ENCODE measurements at regions not wholly inside any gene's neighbourhood (a gene's known extent, or its start where the extent isn't known, plus 50 kb on each side); places are given as distances from the start of the nearest gene placed in this dataset.
A peak's percentile ranks its signal among the peaks of the same experiment; 100 is the strongest.

DNA sequence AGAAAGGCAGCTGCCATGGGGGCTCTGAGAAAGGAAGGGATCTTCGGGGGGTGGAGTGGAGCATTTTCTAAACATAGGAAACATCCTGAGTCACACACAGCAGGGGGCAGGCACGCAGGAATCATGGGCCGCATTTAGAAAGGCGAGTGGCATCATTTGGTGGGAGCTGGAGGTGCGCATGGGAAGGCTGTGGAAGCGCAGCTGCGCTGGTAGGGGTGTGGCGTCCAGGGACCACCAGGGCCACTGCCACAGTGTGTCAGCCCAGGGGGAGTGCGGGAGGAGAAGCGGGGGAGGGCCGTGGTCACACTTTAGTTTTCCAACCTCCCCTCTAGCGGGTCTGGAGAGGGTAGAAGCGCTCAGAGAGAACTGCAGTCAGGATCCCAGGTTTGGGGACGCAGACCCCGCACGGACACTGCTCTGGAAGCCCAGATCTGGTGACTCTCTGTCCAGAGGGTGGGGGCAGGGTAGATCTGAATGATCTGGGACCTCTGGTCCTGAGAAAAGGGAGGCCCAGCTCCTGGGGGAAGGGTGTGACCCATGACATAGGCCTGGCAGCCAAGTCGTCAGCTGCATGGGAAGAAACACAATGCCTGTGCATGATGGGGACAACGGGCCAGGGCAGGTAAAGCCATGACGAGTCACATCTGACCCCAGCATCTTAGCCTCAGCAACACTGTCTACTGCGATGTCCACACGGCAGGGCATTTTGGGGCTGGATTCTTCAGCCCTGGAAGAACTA is 88.0 kb upstream of the IQSEC1 start:
- no peak for DNase-seq (ENCODE audit: low spot score in 2 of 2)
- FAIRE-seq = no peak

GRCh38 chr3:13160619-13161018 is 87.4 kb upstream of the IQSEC1 start:
- no peak for FAIRE-seq
- DNase-seq (ENCODE audit: low spot score in 2 of 2) = no peak

DNA sequence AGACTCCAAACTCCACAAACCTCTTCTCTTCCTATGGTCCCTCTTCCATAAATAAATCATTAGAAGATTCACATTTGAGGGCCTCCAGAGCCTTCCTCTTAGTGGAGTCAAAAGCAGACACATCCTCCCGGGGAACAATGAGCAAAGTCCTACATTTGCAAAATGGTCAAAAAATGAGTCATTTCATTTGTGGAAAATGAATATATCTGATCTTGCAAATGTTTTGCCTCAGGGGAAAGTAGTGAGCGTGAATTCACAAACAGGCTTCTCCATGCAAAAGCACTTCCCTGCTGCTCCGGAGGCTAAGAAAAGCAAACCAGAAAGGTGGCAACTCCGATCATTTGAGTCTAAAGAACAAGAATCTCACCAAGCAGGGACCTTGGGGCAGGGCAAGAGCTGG is 86.7 kb upstream of the IQSEC1 start:
- FAIRE-seq (no peak), DNase-seq (ENCODE audit: low spot score in 2 of 2) (no peak)

DNA sequence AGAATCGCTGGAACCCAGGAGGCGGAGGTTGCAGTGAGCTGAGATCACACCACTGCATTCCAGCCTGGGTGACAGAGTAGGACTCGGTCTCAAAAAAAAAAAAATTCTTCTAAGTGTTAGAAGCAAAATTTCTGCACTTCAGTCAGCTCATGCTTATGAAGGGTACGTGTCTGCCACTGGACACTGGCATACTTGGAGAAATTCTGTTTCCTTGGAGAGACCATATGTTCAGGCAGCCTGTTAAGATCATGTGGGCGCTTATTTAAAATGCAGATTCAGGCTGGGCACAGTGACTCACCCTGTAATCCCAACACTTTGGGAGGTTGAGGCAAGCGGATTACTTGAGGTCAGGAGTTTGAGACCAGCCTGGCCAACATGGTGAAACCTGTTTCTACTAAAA is 85.6 kb upstream of the IQSEC1 start:
- no peak for FAIRE-seq
- DNase-seq (ENCODE audit: low spot score in 2 of 2) = no peak

DNA sequence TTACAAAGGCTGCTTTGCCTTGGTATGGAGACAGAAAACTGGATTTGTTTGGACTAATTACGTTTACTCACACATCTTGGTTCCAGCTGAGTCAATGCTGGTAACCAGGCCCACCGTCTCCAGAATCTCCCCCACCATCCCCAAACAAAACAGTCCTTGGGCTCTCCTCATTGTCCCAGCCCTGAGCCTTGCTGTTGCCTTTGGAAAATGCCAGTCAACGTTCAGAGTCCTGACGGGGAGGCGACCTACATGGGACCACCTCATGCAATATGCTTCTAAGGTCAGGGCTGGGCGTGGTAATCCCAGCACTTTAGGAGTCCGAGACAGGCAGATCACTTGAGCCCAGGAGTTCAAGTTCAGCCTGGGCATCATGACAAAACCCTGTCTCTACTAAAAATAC is 85.2 kb upstream of the IQSEC1 start:
- DNase-seq (ENCODE audit: low spot score in 2 of 2) (no peak), FAIRE-seq (no peak)

- no peak for FAIRE-seq
- DNase-seq (ENCODE audit: low spot score in 2 of 2) = no peak
Measured at GRCh38 chr3:13157986-13158385, 84.8 kb upstream of the IQSEC1 start.

- no peak for DNase-seq (ENCODE audit: low spot score in 2 of 2)
- FAIRE-seq = no peak
Measured at GRCh38 chr3:13152826-13153710, 79.8 kb upstream of the IQSEC1 start.

DNA sequence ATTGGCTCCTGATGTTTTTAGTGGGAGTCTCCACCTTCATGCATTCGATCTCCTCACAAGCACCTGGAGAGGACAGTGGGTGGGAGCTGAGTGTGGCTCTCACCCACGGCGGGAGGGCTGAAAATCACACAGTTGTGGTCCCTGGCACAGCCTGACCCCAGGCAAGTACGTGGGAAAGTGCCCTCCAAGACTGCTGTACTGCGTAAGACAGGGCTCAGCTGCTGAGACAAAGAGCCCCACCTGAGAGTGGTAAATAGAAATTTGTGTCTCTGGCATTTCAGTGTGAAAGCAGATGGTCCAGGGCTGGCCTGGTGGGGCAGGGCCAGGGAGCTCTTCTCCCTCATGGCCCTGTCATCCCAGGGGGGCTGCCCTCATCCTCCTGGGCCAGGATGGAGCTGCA is 77.4 kb upstream of the IQSEC1 start:
- FAIRE-seq (no peak), DNase-seq (ENCODE audit: low spot score in 2 of 2) (no peak)

- FAIRE-seq (no peak), DNase-seq (ENCODE audit: low spot score in 2 of 2) (no peak)
Measured at GRCh38 chr3:13149330-13150108, 76.3 kb upstream of the IQSEC1 start.

DNA sequence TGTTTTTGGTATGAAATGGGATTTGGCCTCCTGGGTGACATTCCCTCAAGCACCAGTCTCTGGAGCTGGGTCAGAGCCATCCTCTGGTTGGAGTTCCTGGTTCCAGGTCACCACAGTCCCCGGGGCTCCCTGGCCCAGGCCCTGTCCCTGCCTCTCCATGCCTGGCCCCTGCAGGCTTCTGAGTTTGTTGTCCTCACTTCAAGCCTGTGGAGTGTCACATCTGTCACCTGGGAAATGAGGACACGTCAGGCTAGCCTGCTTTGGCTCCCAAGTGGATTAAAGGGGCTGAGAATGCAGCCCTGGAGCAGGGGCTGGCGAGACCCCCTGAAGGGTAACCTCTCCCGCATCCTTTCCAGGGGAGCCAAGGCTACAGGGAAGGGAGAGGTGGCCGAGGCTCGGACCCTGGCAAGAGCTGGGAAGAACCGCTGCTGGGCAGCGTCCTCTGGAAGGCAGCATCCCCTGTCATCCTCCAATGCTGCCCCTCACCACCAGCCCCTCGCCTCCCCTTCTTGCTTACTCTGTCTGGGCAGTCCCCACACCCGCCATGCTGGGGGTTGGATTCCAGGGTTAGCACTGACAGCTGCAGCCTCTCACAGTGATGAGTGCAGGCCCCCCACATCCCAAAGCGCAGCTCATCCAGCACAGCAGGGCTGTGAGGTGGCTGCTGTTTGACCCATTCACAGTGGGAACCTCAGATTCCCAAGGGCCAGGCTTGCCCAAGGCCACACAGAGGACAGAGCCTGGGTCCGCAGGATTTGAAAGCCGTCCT is 75.5 kb upstream of the IQSEC1 start:
- FAIRE-seq = no peak
- no peak for DNase-seq (ENCODE audit: low spot score in 2 of 2)

- DNase-seq (ENCODE audit: low spot score in 2 of 2) (no peak), FAIRE-seq (no peak)
Measured at GRCh38 chr3:13148126-13148525, 74.9 kb upstream of the IQSEC1 start.

- DNase-seq (ENCODE audit: low spot score in 2 of 2) = no peak
- no peak for FAIRE-seq
Measured at GRCh38 chr3:13147344-13147743, 74.1 kb upstream of the IQSEC1 start.

DNA sequence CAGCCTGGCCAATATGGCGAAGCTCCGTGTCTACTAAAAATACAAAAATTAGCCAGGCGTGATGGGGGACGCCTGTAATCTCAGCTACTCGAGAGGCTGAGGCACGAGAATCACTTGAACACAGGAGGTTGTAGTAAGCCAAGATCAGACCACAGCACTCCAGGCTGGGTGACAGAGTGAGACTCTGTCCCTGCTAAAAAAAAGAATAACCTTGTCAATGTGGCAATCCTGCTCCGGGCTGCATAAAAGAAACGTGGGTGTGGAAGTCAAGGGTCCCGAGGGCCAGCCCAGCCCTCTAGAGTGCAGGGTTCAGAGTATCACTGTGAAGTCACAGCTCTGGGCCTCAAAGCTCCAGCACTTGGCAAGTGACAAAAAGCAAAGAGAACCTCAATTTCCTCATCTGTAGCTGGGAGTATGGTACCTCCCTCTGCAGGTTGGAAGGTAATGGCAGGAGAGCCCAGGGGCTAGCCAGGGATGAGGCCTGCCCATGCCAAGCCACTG is 73.5 kb upstream of the IQSEC1 start:
- DNase-seq (ENCODE audit: low spot score in 2 of 2) = no peak
- FAIRE-seq = no peak

GRCh38 chr3:13145826-13146642 is 72.8 kb upstream of the IQSEC1 start:
- FAIRE-seq (no peak), DNase-seq (ENCODE audit: low spot score in 2 of 2) (no peak)

GRCh38 chr3:13145131-13145825 is 72.0 kb upstream of the IQSEC1 start:
- no peak for DNase-seq (ENCODE audit: low spot score in 2 of 2)
- FAIRE-seq = no peak

DNA sequence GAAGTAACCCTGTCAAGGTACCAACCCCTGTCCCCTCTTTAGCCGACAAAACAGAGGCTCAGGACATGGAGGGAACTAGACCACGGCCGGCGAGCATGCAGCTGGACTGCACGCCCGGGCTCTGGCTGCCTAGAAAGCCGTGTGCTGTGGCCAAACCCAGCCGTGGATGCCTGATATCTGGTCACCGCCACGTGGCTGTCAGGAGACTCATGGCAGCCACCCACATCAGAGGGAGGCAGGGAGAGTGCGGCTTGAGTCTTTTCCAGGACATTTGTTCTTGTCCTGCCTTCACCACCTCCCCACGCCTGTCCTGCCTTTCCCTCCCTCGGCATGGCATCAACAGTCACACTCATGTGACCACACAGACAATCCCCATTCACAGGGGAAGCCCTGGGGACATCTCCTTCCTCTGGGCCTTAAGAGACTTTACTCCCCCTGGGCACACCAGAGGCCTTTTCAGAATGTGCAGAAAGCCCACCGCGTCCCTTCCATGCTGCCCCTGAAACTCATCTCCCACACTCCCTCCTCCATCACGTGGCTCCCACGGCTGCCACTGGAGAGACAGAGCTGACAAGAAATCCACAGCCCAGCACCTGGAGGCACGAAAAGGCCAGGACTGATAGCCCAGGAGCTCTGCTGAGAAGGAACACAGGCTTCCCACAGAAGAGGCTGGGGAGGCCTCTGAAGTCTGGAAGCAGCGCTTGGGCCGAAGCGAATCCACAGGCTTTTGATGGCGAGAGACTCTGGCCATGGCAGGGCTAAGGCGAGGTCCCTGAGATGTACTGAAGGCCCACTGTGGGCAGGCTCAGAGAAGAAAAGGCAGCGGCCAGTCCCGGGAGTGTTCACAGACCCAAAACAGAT is 71.2 kb upstream of the IQSEC1 start:
- peak in 1 of 2 donors; percentile 63 for DNase-seq (ENCODE audit: low spot score in 2 of 2)
- FAIRE-seq = no peak

DNA sequence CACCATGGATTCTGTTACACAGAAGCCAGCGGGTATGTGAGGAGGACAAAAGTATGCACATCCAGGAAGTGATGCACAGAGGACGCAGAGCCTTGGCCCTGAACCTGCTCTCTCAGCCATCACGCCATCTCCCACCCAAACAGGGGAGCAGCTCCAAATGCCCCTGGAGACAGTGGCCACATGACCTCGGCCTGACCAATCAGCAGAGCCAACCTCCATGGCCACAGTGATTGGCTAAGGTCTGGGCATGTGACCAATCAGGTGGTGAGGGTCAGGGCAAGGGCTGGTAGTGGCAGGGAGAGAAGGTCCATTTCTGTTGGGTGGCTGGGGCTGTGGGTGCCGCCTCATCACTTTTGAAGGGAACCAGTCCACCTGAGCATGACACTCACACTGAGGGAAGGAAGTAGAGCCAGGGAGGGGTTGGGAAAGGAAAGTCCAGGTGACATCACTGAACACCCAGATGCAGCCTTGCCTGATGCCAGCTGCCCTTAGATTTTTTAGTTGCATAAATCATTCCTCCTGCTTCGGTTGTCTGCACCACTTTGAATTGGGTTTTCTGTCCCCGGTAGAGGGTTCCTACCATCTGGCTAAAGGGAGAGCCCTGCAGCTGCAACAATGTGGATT is 70.3 kb upstream of the IQSEC1 start:
- DNase-seq (ENCODE audit: low spot score in 2 of 2) (no peak), FAIRE-seq (no peak)

All from frontal cortex (tissue), 3 donors.